ENCODE measurements at regions not wholly inside any gene's neighbourhood (a gene's known extent, or its start where the extent isn't known, plus 50 kb on each side); places are given as distances from the start of the nearest gene placed in this dataset.

GRCh38 chr2:195490319-195490718 is 166.7 kb upstream of the SLC39A10 start:
- H2AFZ ChIP-seq (ENCODE audit: low read depth, low read length), result no peak overlapping the region
- no peak overlapping the region for H3K27ac ChIP-seq (ENCODE audit: insufficient read depth, low read depth, low read length)
- no peak for FAIRE-seq
- BruUV-seq (replicated peaks), result no TSS peak
- TF ChIP-seq POLR2A (IDR thresholded peaks at IDR 0.05; ENCODE audit: low read depth, low read length) (no peak), JUN (IDR thresholded peaks at IDR 0.05; ENCODE audit: borderline replicate concordance, insufficient read depth, insufficient read length, low read depth) (no peak), CTCF (IDR thresholded peaks at IDR 0.05; ENCODE audit: extremely low read depth in 1 of 2, insufficient read depth in 1 of 2, low read depth in 1 of 2, low read length in 2 of 2) (no peak), MYC (IDR thresholded peaks at IDR 0.05; ENCODE audit: low read depth, low read length) (no peak), MAX (IDR thresholded peaks at IDR 0.05; ENCODE audit: insufficient read depth, insufficient read length) (no peak), POLR2AphosphoS5 (IDR thresholded peaks at IDR 0.05; ENCODE audit: insufficient read depth, low read depth, low read length) (no peak)
- H3K79me2 ChIP-seq (ENCODE audit: control insufficient read depth, insufficient read depth, low read length), result no peaks in the 10 kb centered on the region
- H3K4me2 ChIP-seq (ENCODE audit: insufficient read depth, low read length), result no peak overlapping the region
- H3K9me1 ChIP-seq (replicated peaks; ENCODE audit: control insufficient read depth, extremely low read depth, insufficient read depth, low read length), result no peaks in the 10 kb centered on the region
- no peaks in the 10 kb centered on the region for H4K20me1 ChIP-seq (replicated peaks; ENCODE audit: control insufficient read depth, extremely low read depth, insufficient read depth, low read length)
- intact Hi-C loops (cut with micrococcal nuclease) (no loop called here), dilution Hi-C loops (cut with MboI; ENCODE audit: extremely low pct_ligation_motif_present, low sequenced_read_pairs) (no loop called here)
- CTCF ChIA-PET, result no interaction called here
- H3K4me3 ChIP-seq (replicated peaks in 1 of 3; ENCODE audit: insufficient read depth in 1 of 3, low read depth in 1 of 3, low read length in 3 of 3), result no peak overlapping the region
- no peaks in the 10 kb centered on the region for H3K9me3 ChIP-seq (replicated peaks; ENCODE audit: control insufficient read depth, insufficient read depth, low read length)
- no peak overlapping the region for H3K9ac ChIP-seq (replicated peaks; ENCODE audit: extremely low read depth, insufficient read depth, low read length)
- H3K27me3 ChIP-seq (ENCODE audit: control insufficient read depth in 2 of 2, insufficient read depth in 2 of 2, low read length in 2 of 2), result no peaks in the 10 kb centered on the region
- POLR2A ChIA-PET, result no interaction called here
- H3K36me3 ChIP-seq (ENCODE audit: control insufficient read depth in 2 of 2, extremely low read depth in 1 of 2, insufficient read depth in 2 of 2, low read length in 2 of 2), result no peaks in the 10 kb centered on the region
- H3K4me1 ChIP-seq (ENCODE audit: control insufficient read depth, extremely low read depth, insufficient read depth, low read length), result no peaks in the 10 kb centered on the region
- DNase-seq (ENCODE audit: low read depth, low spot score), result no peak

- DNase-seq (ENCODE audit: low read depth, low spot score) (no peak), FAIRE-seq (no peak)
- intact Hi-C loops (cut with micrococcal nuclease), result no loop called here
- ChIA-PET CTCF (interaction anchor here (0.6 to 1.4 kb wide), 3 partner anchors 9 to 171 kb away, joined by 3 to 4 read pairs (median 4); no protein-coding TSS in a partner anchor), POLR2A (interaction anchor here (0.6 kb wide), 1 partner anchor 189 kb away, joined by 3 read pairs; no protein-coding TSS in a partner anchor)
- H3K9me1 ChIP-seq (replicated peaks; ENCODE audit: control insufficient read depth, extremely low read depth, insufficient read depth, low read length), result no peaks in the 10 kb centered on the region
- no peak overlapping the region for H3K4me2 ChIP-seq (ENCODE audit: insufficient read depth, low read length)
- no peak overlapping the region for H2AFZ ChIP-seq (ENCODE audit: low read depth, low read length)
- H3K4me1 ChIP-seq (ENCODE audit: control insufficient read depth, extremely low read depth, insufficient read depth, low read length), result no peaks in the 10 kb centered on the region
- no peak overlapping the region for H3K27ac ChIP-seq (ENCODE audit: insufficient read depth, low read depth, low read length)
- H3K4me3 ChIP-seq (replicated peaks in 1 of 3; ENCODE audit: insufficient read depth in 1 of 3, low read depth in 1 of 3, low read length in 3 of 3), result no peak overlapping the region
- H3K9me3 ChIP-seq (replicated peaks; ENCODE audit: control insufficient read depth, insufficient read depth, low read length), result no peaks in the 10 kb centered on the region
- H3K9ac ChIP-seq (replicated peaks; ENCODE audit: extremely low read depth, insufficient read depth, low read length), result no peak overlapping the region
- no TSS peak for BruUV-seq (replicated peaks)
- no peaks in the 10 kb centered on the region for H3K27me3 ChIP-seq (ENCODE audit: control insufficient read depth in 2 of 2, insufficient read depth in 2 of 2, low read length in 2 of 2)
- dilution Hi-C loops (cut with MboI; ENCODE audit: extremely low pct_ligation_motif_present, low sequenced_read_pairs), result no loop called here
- TF ChIP-seq FOS (IDR thresholded peaks at IDR 0.05; ENCODE audit: borderline replicate concordance, insufficient read depth, low read length), result no peak
- no peak for TF ChIP-seq CTCF (IDR thresholded peaks at IDR 0.05; ENCODE audit: extremely low read depth in 1 of 2, insufficient read depth in 1 of 2, low read depth in 1 of 2, low read length in 2 of 2)
- TF ChIP-seq EZH2 (IDR thresholded peaks at IDR 0.05; ENCODE audit: borderline replicate concordance, low read depth, low read length, severe bottlenecking), result no peak
- no peak for TF ChIP-seq POLR2A (IDR thresholded peaks at IDR 0.05; ENCODE audit: low read depth, low read length)
- TF ChIP-seq MYC (IDR thresholded peaks at IDR 0.05; ENCODE audit: low read depth, low read length), result no peak
- no peak for TF ChIP-seq JUN (IDR thresholded peaks at IDR 0.05; ENCODE audit: borderline replicate concordance, insufficient read depth, insufficient read length, low read depth)
- no peak for TF ChIP-seq MAX (IDR thresholded peaks at IDR 0.05; ENCODE audit: insufficient read depth, insufficient read length)
- no peak for TF ChIP-seq POLR2AphosphoS5 (IDR thresholded peaks at IDR 0.05; ENCODE audit: insufficient read depth, low read depth, low read length)
- TF ChIP-seq GATA2 (IDR thresholded peaks at IDR 0.05; ENCODE audit: insufficient read depth, insufficient read length, low read depth, low read length), result no peak
- no peaks in the 10 kb centered on the region for H3K36me3 ChIP-seq (ENCODE audit: control insufficient read depth in 2 of 2, extremely low read depth in 1 of 2, insufficient read depth in 2 of 2, low read length in 2 of 2)
- no peaks in the 10 kb centered on the region for H4K20me1 ChIP-seq (replicated peaks; ENCODE audit: control insufficient read depth, extremely low read depth, insufficient read depth, low read length)
- H3K79me2 ChIP-seq (ENCODE audit: control insufficient read depth, insufficient read depth, low read length), result no peaks in the 10 kb centered on the region
Measured at GRCh38 chr2:195489101-195489500, 167.9 kb upstream of the SLC39A10 start.

All from endothelial cell of umbilical vein (primary cell).